Progenitor cell of endocrine pancreas (in vitro differentiated cells): ENCODE measurements at regions not wholly inside any gene's neighbourhood (a gene's known extent, or its start where the extent isn't known, plus 50 kb on each side); places are given as distances from the start of the nearest gene placed in this dataset.

Source experiments
- DNase-seq: peaks from one replicate; pipeline ENCODE4 v3.0.0; 2021; ENCODE audit warnings: low spot score; ENCODE audit not compliant: unreplicated experiment
- H3K27ac Mint-ChIP-seq: 2 replicates; pipeline ENCODE4 v1.8.0; 2021; ENCODE audit warnings: mild to moderate bottlenecking, moderate library complexity, mixed read lengths
- H3K27me3 Mint-ChIP-seq: 2 replicates; pipeline ENCODE4 v1.8.0; 2021; ENCODE audit warnings: mixed read lengths
- H3K36me3 Mint-ChIP-seq: 2 replicates; pipeline ENCODE4 v1.8.0; 2022; ENCODE audit warnings: mixed read lengths; ENCODE audit not compliant: insufficient read depth
- H3K4me1 Mint-ChIP-seq: 2 replicates; pipeline ENCODE4 v1.8.0; 2021; ENCODE audit warnings: low read depth, mixed read lengths
- H3K4me3 Mint-ChIP-seq: 2 replicates; pipeline ENCODE4 v1.8.0; 2021; ENCODE audit warnings: low read depth, mild to moderate bottlenecking, moderate library complexity, mixed read lengths
- H3K9me3 Mint-ChIP-seq: 2 replicates; pipeline ENCODE4 v1.8.0; 2021; ENCODE audit warnings: low read depth, mixed read lengths
- TF ChIP-seq, protein P1 (sequence below): fragments of 200-600 bp; sonication (generic); IDR thresholded peaks from one replicate; pipeline ENCODE4 v1.5.0; 2021; ENCODE audit warnings: antibody characterized with exemption, mild to moderate bottlenecking; ENCODE audit not compliant: unreplicated experiment

DNA sequence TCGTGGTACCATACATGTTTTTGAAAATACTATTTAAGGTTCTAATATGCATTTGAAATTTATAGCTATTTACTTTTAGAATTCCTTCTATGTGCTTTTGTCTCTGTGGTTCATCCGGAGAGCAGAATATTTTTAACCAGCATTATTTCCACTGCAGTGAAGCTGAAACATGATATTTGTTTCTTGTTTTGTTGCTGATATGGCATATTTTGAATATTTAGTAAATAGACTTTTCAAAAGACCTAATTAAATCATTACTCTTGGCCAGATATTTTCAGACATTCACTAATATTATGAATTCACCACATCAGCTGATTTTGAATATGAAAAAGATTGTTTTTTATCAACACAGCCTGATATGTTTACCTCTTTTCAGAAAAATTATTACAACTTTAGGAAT is 87.0 kb downstream of the FAT4 start:
- TF ChIP-seq, protein P1, sequence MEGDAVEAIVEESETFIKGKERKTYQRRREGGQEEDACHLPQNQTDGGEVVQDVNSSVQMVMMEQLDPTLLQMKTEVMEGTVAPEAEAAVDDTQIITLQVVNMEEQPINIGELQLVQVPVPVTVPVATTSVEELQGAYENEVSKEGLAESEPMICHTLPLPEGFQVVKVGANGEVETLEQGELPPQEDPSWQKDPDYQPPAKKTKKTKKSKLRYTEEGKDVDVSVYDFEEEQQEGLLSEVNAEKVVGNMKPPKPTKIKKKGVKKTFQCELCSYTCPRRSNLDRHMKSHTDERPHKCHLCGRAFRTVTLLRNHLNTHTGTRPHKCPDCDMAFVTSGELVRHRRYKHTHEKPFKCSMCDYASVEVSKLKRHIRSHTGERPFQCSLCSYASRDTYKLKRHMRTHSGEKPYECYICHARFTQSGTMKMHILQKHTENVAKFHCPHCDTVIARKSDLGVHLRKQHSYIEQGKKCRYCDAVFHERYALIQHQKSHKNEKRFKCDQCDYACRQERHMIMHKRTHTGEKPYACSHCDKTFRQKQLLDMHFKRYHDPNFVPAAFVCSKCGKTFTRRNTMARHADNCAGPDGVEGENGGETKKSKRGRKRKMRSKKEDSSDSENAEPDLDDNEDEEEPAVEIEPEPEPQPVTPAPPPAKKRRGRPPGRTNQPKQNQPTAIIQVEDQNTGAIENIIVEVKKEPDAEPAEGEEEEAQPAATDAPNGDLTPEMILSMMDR, result no peak
- no peak overlapping the region for H3K27ac Mint-ChIP-seq

DNA sequence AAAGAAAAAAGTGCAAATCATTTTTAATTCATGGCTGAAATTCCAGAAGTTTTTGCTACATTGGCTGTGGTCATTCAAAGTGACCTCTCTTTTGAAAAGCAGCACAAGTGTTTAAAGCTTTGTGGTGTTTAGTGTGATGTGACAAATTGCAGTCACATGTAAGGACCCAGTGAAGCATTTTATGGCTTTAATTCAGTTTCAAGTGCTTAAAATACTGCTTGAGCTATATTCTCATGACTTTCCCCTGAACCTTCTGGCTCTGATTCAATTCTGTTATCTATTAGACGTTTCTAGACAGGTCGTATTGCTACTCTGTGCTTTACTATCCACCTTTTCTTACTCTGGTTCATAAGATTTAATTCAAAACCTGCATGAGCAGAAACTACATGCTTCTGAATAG is 105.8 kb downstream of the FAT4 start:
- Mint-ChIP-seq H3K4me3 (no peak overlapping the region), H3K4me1 (no peaks in the 10 kb centered on the region), H3K36me3 (peaks cover 3% of the 10 kb centered on the region), H3K27ac (no peak overlapping the region), H3K9me3 (peaks cover 8% of the 10 kb centered on the region), H3K27me3 (no peaks in the 10 kb centered on the region)
- DNase-seq, result no peak
- TF ChIP-seq, protein P1, result no peak

More for the DNA sequence above, 87.0 kb downstream of the FAT4 start:
- Mint-ChIP-seq H3K9me3 (no peaks in the 10 kb centered on the region), H3K36me3 (no peaks in the 10 kb centered on the region), H3K4me3 (no peak overlapping the region), H3K4me1 (no peaks in the 10 kb centered on the region), H3K27me3 (no peaks in the 10 kb centered on the region)
- no peak for DNase-seq

DNA sequence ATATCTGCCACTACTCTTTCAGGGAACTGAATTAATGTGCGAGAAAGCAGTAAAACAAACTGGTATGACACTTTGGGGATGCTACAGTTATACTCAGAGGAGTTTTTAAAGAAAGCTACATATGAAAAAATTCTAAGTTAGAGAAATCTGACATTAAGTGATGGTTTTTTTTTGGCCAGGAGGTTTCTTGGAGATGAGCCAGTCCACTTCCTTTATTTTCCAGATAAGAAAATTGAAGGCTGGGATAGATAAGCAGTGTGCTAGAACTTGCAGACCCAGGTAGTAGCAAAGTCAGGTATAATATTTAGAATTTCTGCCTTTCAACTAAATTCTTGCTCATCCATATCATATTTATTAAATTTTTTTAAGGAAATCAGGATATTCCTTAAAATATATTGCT is 106.8 kb downstream of the FAT4 start:
- no peak overlapping the region for H3K4me3 Mint-ChIP-seq
- peaks cover 3% of the 10 kb centered on the region for H3K36me3 Mint-ChIP-seq
- DNase-seq, result no peak
- TF ChIP-seq, protein P1, result no peak
- no peaks in the 10 kb centered on the region for H3K4me1 Mint-ChIP-seq
- peaks cover 8% of the 10 kb centered on the region for H3K9me3 Mint-ChIP-seq
- no peaks in the 10 kb centered on the region for H3K27me3 Mint-ChIP-seq
- H3K27ac Mint-ChIP-seq, result no peak overlapping the region

DNA sequence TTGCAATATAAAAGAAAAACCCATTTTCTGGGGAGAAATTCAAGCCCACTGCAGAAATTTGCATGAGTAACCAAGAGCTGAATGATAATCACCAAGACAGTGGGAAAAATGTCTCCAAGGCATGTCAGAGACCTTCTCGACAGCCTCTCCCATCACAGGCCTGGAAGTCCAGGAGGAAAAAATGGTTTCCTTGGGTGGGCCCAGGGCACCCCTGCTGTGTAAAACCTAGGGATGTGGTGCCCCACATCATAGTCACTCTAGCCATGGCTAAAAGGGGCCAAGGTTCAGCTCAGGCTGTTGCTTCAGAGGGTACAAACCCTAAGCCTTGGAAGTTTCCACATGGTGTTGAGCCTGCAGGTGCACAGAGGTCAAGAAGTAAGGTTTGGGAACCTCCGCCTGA is 108.4 kb downstream of the FAT4 start:
- Mint-ChIP-seq H3K36me3 (peaks cover 3% of the 10 kb centered on the region), H3K9me3 (peaks cover 8% of the 10 kb centered on the region), H3K27ac (no peak overlapping the region), H3K4me3 (no peak overlapping the region), H3K4me1 (no peaks in the 10 kb centered on the region), H3K27me3 (no peaks in the 10 kb centered on the region)
- no peak for DNase-seq
- TF ChIP-seq, protein P1, result no peak

DNA sequence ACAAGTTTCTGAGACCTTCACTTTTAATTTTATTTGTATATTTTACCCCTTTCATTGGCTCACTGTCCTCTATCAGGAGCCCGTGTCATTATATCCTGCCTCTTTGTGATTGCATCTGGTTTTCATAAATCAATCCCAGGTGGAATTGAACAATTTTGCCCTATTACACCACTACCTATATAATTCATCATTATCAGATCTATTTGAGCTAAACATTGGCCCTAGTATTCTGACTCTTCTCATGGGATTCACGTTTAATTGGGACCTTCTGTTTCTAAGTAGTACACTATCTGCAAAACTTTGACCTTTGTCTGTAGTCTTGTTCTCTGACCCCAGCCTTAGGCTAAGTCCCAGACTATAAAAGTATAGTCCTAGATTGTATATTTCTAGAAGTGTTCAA is 114.1 kb downstream of the FAT4 start:
- TF ChIP-seq, protein P1, result no peak
- H3K4me1 Mint-ChIP-seq, result no peaks in the 10 kb centered on the region
- H3K27me3 Mint-ChIP-seq, result no peaks in the 10 kb centered on the region
- no peak overlapping the region for H3K27ac Mint-ChIP-seq
- no peak for DNase-seq
- H3K4me3 Mint-ChIP-seq, result no peak overlapping the region
- no peaks in the 10 kb centered on the region for H3K9me3 Mint-ChIP-seq
- no peaks in the 10 kb centered on the region for H3K36me3 Mint-ChIP-seq
